Stimulated activated CD8-positive, alpha-beta memory T cell treated with anti-CD3 and anti-CD28 coated beads, Interleukin-2, amount 100 ng/mL, for 48 hours (primary cell): ENCODE measurements at regions not wholly inside any gene's neighbourhood (a gene's known extent, or its start where the extent isn't known, plus 50 kb on each side); places are given as distances from the start of the nearest gene placed in this dataset.
A peak's percentile ranks its signal among the peaks of the same experiment; 100 is the strongest.
"Not testable (repeated sequence)": the region's sequence is repeated elsewhere in the genome, so short reads cannot be mapped to it uniquely, and the experiment has no call there.

Source experiments
- DNase-seq, 2 donors: peaks; one replicate each; pipeline ENCODE4 v3.0.0-alpha.2; 2020; ENCODE audit warnings: low read depth in 2 of 2

GRCh38 chr9:71632776-71633175, 135.5 kb downstream of the CEMIP2 start:
- no peak for DNase-seq

GRCh38 chr9:71630377-71630995, 137.8 kb downstream of the CEMIP2 start:
- no peak for DNase-seq

GRCh38 chr9:71629578-71630215, 138.6 kb downstream of the CEMIP2 start:
- no peak for DNase-seq

- no peak for DNase-seq
Measured at GRCh38 chr9:71628247-71628646, 140.1 kb downstream of the CEMIP2 start.

GRCh38 chr9:71627537-71627936, 140.8 kb downstream of the CEMIP2 start:
- DNase-seq, result no peak

GRCh38 chr9:71626395-71626794, 141.9 kb downstream of the CEMIP2 start:
- no peak for DNase-seq

- no peak for DNase-seq
Measured at GRCh38 chr9:71624728-71625127, 143.6 kb downstream of the CEMIP2 start.

GRCh38 chr9:71620746-71621145, 147.6 kb downstream of the CEMIP2 start:
- no peak for DNase-seq

- DNase-seq, result no peak
Measured at GRCh38 chr9:71620331-71620730, 148.0 kb downstream of the CEMIP2 start.

GRCh38 chr9:71619926-71620325, 148.4 kb downstream of the CEMIP2 start:
- DNase-seq, result no peak

GRCh38 chr9:71614409-71615010, 153.8 kb downstream of the CEMIP2 start:
- no peak for DNase-seq

GRCh38 chr9:71612889-71613288, 155.4 kb downstream of the CEMIP2 start:
- no peak for DNase-seq

GRCh38 chr9:71609448-71609830, 158.9 kb downstream of the CEMIP2 start:
- DNase-seq, result no peak

GRCh38 chr9:71608825-71609447, 159.4 kb downstream of the CEMIP2 start:
- DNase-seq, result no peak

GRCh38 chr9:71608021-71608420, 160.3 kb downstream of the CEMIP2 start:
- DNase-seq, result no peak

GRCh38 chr9:71607461-71607881, 160.8 kb downstream of the CEMIP2 start:
- DNase-seq, result no peak

GRCh38 chr9:71604197-71605063, 163.9 kb downstream of the CEMIP2 start:
- peak; percentile 63 for DNase-seq

- DNase-seq, result no peak
Measured at GRCh38 chr9:71602652-71603051, 165.7 kb downstream of the CEMIP2 start.

GRCh38 chr9:71595762-71596161, 172.6 kb downstream of the CEMIP2 start:
- DNase-seq, result not testable (repeated sequence)

- no peak for DNase-seq
Measured at GRCh38 chr9:71594541-71594940, 173.8 kb downstream of the CEMIP2 start.

GRCh38 chr9:71592400-71592799, 175.9 kb downstream of the CEMIP2 start:
- DNase-seq, result no peak

- DNase-seq, result no peak
Measured at GRCh38 chr9:71590362-71590761, 178.0 kb downstream of the CEMIP2 start.
